Neural crest cell (in vitro differentiated cells): ENCODE measurements at regions not wholly inside any gene's neighbourhood (a gene's known extent, or its start where the extent isn't known, plus 50 kb on each side); places are given as distances from the start of the nearest gene placed in this dataset.

ENCODE experiments used
- DNase-seq: peaks from one replicate; pipeline ENCODE4 v3.0.0; 2021; ENCODE audit warnings: low read depth, mixed read lengths, low spot score
- H3K27ac Mint-ChIP-seq: one replicate; pipeline ENCODE4 v1.8.0; 2021; ENCODE audit warnings: mild to moderate bottlenecking, mixed read lengths; ENCODE audit not compliant: unreplicated experiment
- H3K27me3 Mint-ChIP-seq: 2 replicates; pipeline ENCODE4 v1.8.0; 2021; ENCODE audit warnings: low read depth, mild to moderate bottlenecking, mixed read lengths
- H3K36me3 Mint-ChIP-seq: 2 replicates; pipeline ENCODE4 v1.8.0; 2021; ENCODE audit warnings: low read depth, mild to moderate bottlenecking, mixed read lengths
- H3K4me1 Mint-ChIP-seq: 2 replicates; pipeline ENCODE4 v1.8.0; 2021; ENCODE audit warnings: mixed read lengths
- H3K4me3 Mint-ChIP-seq: one replicate; pipeline ENCODE4 v1.8.0; 2021; ENCODE audit warnings: mild to moderate bottlenecking, mixed read lengths
- H3K9me3 Mint-ChIP-seq: 2 replicates; pipeline ENCODE4 v1.8.0; 2021; ENCODE audit warnings: mixed read lengths
- TF ChIP-seq, protein P1 (sequence below): fragments of 200-600 bp; sonication (generic); conservative IDR thresholded peaks from 2 replicates; pipeline ENCODE4 v1.5.0; 2021; ENCODE audit warnings: antibody characterized with exemption, mild to moderate bottlenecking

DNA sequence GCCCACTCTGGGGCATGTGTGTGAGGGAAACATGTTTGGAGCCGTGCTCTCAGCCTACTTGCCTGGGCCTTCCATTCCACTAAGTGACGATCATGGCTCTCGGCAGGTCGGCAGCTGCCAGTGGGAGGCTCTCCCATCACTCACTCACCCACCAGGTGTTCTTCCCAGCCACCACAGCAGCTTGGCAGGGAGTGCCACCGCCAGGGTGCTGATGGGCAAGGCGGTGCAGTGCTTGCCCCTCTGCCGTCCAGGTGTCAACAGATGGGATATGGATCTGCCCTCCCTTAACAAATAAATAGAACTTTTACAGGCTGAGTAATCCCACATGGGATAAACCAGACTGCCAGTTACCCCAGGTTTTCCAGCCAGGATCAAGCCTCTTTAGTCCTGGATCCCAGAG lies 205.5 kb upstream of the TMEM45B start:
- H3K27me3 Mint-ChIP-seq, result peaks cover 3% of the 10 kb centered on the region
- no peak overlapping the region for H3K4me3 Mint-ChIP-seq
- H3K36me3 Mint-ChIP-seq, result no peaks in the 10 kb centered on the region
- DNase-seq, result no peak
- TF ChIP-seq, protein P1, sequence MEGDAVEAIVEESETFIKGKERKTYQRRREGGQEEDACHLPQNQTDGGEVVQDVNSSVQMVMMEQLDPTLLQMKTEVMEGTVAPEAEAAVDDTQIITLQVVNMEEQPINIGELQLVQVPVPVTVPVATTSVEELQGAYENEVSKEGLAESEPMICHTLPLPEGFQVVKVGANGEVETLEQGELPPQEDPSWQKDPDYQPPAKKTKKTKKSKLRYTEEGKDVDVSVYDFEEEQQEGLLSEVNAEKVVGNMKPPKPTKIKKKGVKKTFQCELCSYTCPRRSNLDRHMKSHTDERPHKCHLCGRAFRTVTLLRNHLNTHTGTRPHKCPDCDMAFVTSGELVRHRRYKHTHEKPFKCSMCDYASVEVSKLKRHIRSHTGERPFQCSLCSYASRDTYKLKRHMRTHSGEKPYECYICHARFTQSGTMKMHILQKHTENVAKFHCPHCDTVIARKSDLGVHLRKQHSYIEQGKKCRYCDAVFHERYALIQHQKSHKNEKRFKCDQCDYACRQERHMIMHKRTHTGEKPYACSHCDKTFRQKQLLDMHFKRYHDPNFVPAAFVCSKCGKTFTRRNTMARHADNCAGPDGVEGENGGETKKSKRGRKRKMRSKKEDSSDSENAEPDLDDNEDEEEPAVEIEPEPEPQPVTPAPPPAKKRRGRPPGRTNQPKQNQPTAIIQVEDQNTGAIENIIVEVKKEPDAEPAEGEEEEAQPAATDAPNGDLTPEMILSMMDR, result no peak
- H3K4me1 Mint-ChIP-seq, result peaks cover 13% of the 10 kb centered on the region
- H3K9me3 Mint-ChIP-seq, result no peaks in the 10 kb centered on the region
- H3K27ac Mint-ChIP-seq, result no peak overlapping the region

DNA sequence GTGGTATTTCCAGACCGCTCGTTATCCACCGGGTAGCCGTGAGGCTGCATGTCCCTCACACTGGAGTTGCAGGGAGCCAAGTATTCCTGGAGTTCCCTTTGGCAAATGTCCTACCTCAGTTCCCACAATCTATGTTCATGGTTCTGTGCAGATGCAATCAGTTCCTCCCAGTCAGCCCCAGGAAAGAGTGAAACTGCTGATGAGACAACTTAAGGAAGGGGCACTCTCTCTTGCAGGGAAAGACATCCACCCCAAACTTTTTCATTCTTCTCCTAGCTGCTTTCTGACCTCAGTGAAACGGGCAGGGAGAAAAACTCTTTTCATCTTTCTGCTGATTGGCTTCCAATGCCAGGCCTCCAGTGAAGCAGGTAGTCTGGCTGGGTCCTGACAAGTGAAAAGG lies 205.1 kb upstream of the TMEM45B start:
- Mint-ChIP-seq H3K4me3 (no peak overlapping the region), H3K9me3 (no peaks in the 10 kb centered on the region), H3K27me3 (no peaks in the 10 kb centered on the region), H3K36me3 (no peaks in the 10 kb centered on the region), H3K27ac (no peak overlapping the region), H3K4me1 (peaks cover 13% of the 10 kb centered on the region)
- TF ChIP-seq, protein P1, result no peak
- no peak for DNase-seq

DNA sequence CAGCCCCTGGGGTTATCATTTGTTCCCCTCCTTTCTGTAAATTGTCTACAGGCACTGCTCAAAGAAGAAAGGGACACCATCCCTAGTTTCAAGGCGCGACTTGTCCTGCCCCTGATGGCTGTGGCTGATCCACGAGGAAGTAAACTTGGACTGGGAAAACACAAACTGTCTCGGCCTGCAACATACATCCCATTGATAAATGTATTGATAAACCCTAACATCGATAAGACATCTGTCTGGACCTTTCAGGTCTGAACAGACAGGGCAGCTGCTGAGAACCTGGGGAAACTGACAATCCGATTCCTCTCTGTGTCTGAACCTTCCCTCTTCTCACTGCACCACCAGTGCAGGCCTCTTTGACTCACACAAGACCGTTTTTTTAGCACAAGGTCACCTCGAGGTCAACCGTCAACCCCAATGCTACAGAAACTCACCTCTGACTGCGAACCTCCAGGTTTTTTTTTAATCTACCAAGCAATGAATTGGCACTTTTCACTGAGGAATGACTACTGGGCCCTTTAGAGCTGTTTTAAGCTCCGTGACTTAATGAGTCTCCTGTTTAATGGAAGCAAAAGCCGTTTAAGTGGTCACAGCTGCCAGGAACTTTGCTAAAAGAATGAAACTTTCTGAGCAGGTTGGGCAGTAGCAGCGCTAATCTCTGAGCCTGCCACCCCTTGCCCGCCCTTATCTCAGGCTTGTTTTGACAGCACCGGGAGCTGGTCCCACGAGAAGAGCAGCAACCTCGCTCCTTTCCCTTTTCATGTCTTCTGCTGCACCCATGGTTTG lies 203.8 kb upstream of the TMEM45B start:
- H3K27me3 Mint-ChIP-seq, result no peaks in the 10 kb centered on the region
- no peaks in the 10 kb centered on the region for H3K36me3 Mint-ChIP-seq
- no peak for DNase-seq
- H3K27ac Mint-ChIP-seq, result no peak overlapping the region
- H3K9me3 Mint-ChIP-seq, result no peaks in the 10 kb centered on the region
- H3K4me3 Mint-ChIP-seq, result no peak overlapping the region
- peaks cover 13% of the 10 kb centered on the region for H3K4me1 Mint-ChIP-seq
- TF ChIP-seq, protein P1, result no peak

DNA sequence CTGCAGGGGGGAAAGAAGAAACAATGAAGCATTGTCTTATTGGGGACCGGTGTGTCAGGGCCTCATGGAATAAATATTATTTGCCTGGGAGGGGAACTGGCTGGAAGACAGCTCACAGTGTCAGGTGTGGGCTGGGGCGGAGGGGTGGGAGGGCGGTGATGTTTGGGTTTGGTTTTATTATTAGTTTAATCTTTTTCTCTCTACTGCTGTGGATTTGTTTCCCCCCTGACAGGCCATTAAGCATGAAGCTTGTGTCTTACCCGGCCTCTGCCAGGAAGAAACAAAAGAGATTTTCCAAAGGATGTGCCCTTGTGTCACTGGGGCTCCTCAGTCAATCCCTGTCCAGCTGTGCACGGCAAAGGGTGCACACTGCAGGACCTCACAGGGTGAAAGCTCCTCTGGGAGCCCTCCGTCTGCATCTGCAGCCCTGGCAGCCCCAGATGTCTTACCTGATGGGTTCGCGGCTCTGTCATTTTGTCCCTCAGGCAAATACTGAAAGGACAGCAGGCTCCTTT lies 203.1 kb upstream of the TMEM45B start:
- DNase-seq, result no peak
- Mint-ChIP-seq H3K27me3 (no peaks in the 10 kb centered on the region), H3K36me3 (no peaks in the 10 kb centered on the region), H3K9me3 (no peaks in the 10 kb centered on the region), H3K4me1 (peaks cover 13% of the 10 kb centered on the region), H3K27ac (no peak overlapping the region), H3K4me3 (no peak overlapping the region)
- TF ChIP-seq, protein P1, result no peak

DNA sequence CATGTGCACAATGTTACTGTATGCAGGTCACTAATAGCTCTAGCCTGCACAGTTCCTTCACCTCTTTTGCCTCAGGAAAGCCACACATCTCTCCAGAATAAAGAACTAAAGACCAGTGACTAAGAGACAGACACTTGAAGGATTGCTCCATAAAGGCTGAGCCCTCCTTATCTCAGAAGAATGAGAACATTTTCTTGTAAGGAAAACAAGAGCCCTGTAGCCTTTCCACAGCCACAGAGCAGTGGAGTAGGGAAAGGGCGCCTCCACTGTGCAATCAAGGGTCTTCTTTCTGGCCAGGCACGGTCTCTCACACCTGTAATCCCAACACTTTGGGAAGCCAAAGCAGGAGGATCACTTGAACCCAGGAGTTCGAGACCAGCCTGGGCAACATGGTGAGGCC lies 202.6 kb upstream of the TMEM45B start:
- Mint-ChIP-seq H3K4me1 (peaks cover 13% of the 10 kb centered on the region), H3K9me3 (no peaks in the 10 kb centered on the region), H3K27me3 (no peaks in the 10 kb centered on the region), H3K4me3 (no peak overlapping the region), H3K27ac (no peak overlapping the region), H3K36me3 (no peaks in the 10 kb centered on the region)
- DNase-seq, result no peak
- TF ChIP-seq, protein P1, result no peak
